H1 (cell line): ENCODE measurements at regions not wholly inside any gene's neighbourhood (a gene's known extent, or its start where the extent isn't known, plus 50 kb on each side); places are given as distances from the start of the nearest gene placed in this dataset.

ENCODE experiments used
- CTCF ChIA-PET: fragments of 300-600 bp; sonication (Branson Sonifier 250); formaldehyde crosslinking; loops from one replicate; lab custom pipeline; 2021; ENCODE audit not compliant: partially characterized antibody; lab: Charles Lee
- POLR2A ChIA-PET: fragments of 300-600 bp; sonication (Branson Sonifier 250); formaldehyde crosslinking; loops from one replicate; lab custom pipeline; 2021; ENCODE audit warnings: inconsistent platforms; ENCODE audit not compliant: partially characterized antibody; lab: Charles Lee
- DNase-seq, 2 experiments: peaks; one replicate each; pipeline versions ENCODE4 v3.0.0 to v3.0.0-alpha.2; 2010 to 2022; ENCODE audit warnings: low spot score in 2 of 2, low read depth in 1 of 2, mixed read lengths in 1 of 2
- FAIRE-seq: peaks from 2 replicates; lab custom pipeline; 2011; peaks lifted over from hg19 to GRCh38; lab: Jason Lieb, UNC
- H2AFZ ChIP-seq: 2 replicates; pipeline ENCODE4 v1.8.1; 2012; ENCODE audit warnings: low read length, inconsistent platforms
- H2AK5ac ChIP-seq: 2 replicates; pipeline ENCODE4 v1.6.1; 2013; ENCODE audit warnings: low read depth, low read length
- H2BK120ac ChIP-seq: replicated peaks from 2 replicates; pipeline ENCODE3; 2013; ENCODE audit warnings: low read depth, low read length, inconsistent platforms
- H2BK12ac ChIP-seq: 2 replicates; pipeline ENCODE4 v1.6.1; 2013; ENCODE audit warnings: low read depth, low read length
- H2BK15ac ChIP-seq: 2 replicates; pipeline ENCODE4 v1.6.1; 2013; ENCODE audit warnings: low read length
- H2BK20ac ChIP-seq: 2 replicates; pipeline ENCODE4 v1.6.1; 2013; ENCODE audit warnings: low read length
- H2BK5ac ChIP-seq: 2 replicates; pipeline ENCODE4 v1.6.1; 2013; ENCODE audit warnings: low read depth, low read length
- H3K14ac ChIP-seq: 2 replicates; pipeline ENCODE4 v1.6.1; 2013; ENCODE audit warnings: inconsistent platforms; ENCODE audit not compliant: insufficient read length
- H3K18ac ChIP-seq: 2 replicates; pipeline ENCODE4 v1.6.1; 2013; ENCODE audit warnings: low read length; ENCODE audit errors: extremely low read depth
- H3K23ac ChIP-seq: 2 replicates; pipeline ENCODE4 v1.6.1; 2013; ENCODE audit warnings: inconsistent platforms; ENCODE audit not compliant: insufficient read length
- H3K23me2 ChIP-seq: 2 replicates; pipeline ENCODE4 v1.6.1; 2013; ENCODE audit warnings: low read depth, low read length
- H3K27ac ChIP-seq: 2 replicates; pipeline ENCODE4 v1.6.1; 2011; ENCODE audit warnings: low read depth, low read length, inconsistent platforms
- H3K27me3 ChIP-seq, 4 experiments: replicated peaks in 1 of 4; 1 replicate in 1 of 4; 2 replicates in 3 of 4; pipeline versions ENCODE4 v1.6.1 to v1.8.1; 2011 to 2013; ENCODE audit warnings: low read length in 3 of 4, mild to moderate bottlenecking in 3 of 4, inconsistent platforms in 2 of 4, mixed read lengths in 2 of 4, moderate library complexity in 1 of 4; ENCODE audit not compliant: control insufficient read depth in 3 of 4, insufficient read depth in 3 of 4; ENCODE audit errors: extremely low read depth in 1 of 4
- H3K36me3 ChIP-seq, 4 experiments: 2 replicates each; pipeline versions ENCODE4 v1.6.1 to v1.8.1; 2011 to 2013; ENCODE audit warnings: mild to moderate bottlenecking in 4 of 4, low read length in 3 of 4, moderate library complexity in 2 of 4, control low read depth in 1 of 4, inconsistent platforms in 1 of 4; ENCODE audit not compliant: insufficient read depth in 4 of 4, control insufficient read depth in 2 of 4
- H3K4ac ChIP-seq: replicated peaks from 2 replicates; pipeline ENCODE3; 2013; ENCODE audit warnings: low read length, low read depth, mixed read lengths, inconsistent platforms; ENCODE audit not compliant: insufficient read length
- H3K4me1 ChIP-seq, 4 experiments: replicated peaks in 1 of 4; 1 replicate in 1 of 4; 2 replicates in 3 of 4; pipeline versions ENCODE4 v1.6.1 to v1.8.1; 2011 to 2013; ENCODE audit warnings: low read length in 3 of 4, inconsistent platforms in 2 of 4, mixed read lengths in 1 of 4; ENCODE audit not compliant: insufficient read depth in 4 of 4, control insufficient read depth in 3 of 4
- H3K4me2 ChIP-seq, 2 experiments: 2 replicates each; pipeline versions ENCODE4 v1.6.1 to v1.8.1; 2011 to 2013; ENCODE audit warnings: low read depth in 2 of 2, low read length in 2 of 2, control low read depth in 1 of 2, inconsistent platforms in 1 of 2, mild to moderate bottlenecking in 1 of 2; ENCODE audit not compliant: insufficient read depth in 1 of 2
- H3K4me3 ChIP-seq, 4 experiments: fragments of 200-600, 300-600 bp in 1 of 4; sonication (generic), shearing (Covaris generic), sonication (Bioruptor Twin) in 1 of 4; 2 replicates each; pipeline versions ENCODE4 v1.5.1 to v1.8.1; 2011 to 2016; ENCODE audit warnings: low read length in 4 of 4, low read depth in 3 of 4, control low read depth in 2 of 4, inconsistent platforms in 2 of 4, mild to moderate bottlenecking in 2 of 4, mixed read lengths in 1 of 4, moderate library complexity in 1 of 4; ENCODE audit not compliant: insufficient read depth in 2 of 4; ENCODE audit errors: extremely low read depth in 1 of 4
- H3K56ac ChIP-seq: replicated peaks from 2 replicates; pipeline ENCODE3; 2013; ENCODE audit warnings: low read depth, mild to moderate bottlenecking, mixed read lengths, low read length, inconsistent platforms; ENCODE audit not compliant: insufficient read length
- H3K79me1 ChIP-seq: 2 replicates; pipeline ENCODE4 v1.6.1; 2013; ENCODE audit warnings: low read depth, low read length, control low read depth
- H3K79me2 ChIP-seq, 2 experiments: 2 replicates each; pipeline versions ENCODE4 v1.6.1 to v1.8.1; 2012 to 2013; ENCODE audit warnings: low read length in 2 of 2, mild to moderate bottlenecking in 2 of 2, inconsistent platforms in 1 of 2; ENCODE audit not compliant: insufficient read depth in 2 of 2, control insufficient read depth in 1 of 2
- H3K9ac ChIP-seq, 4 experiments: replicated peaks in 1 of 4; 1 replicate in 1 of 4; 2 replicates in 3 of 4; pipeline versions ENCODE4 v1.6.1 to v1.8.1; 2011 to 2013; ENCODE audit warnings: low read depth in 3 of 4, low read length in 3 of 4, control low read depth in 2 of 4, mild to moderate bottlenecking in 2 of 4, moderate library complexity in 2 of 4, inconsistent platforms in 1 of 4; ENCODE audit errors: extremely low read depth in 1 of 4
- H3K9me3 ChIP-seq, 2 experiments: 2 replicates each; pipeline versions ENCODE4 v1.6.1 to v1.8.1; 2012 to 2013; ENCODE audit warnings: mild to moderate bottlenecking in 2 of 2, moderate library complexity in 2 of 2, control low read depth in 1 of 2, inconsistent platforms in 1 of 2, low read depth in 1 of 2, low read length in 1 of 2, mixed read lengths in 1 of 2; ENCODE audit not compliant: insufficient read depth in 2 of 2
- H4K20me1 ChIP-seq, 2 experiments: replicated peaks in 1 of 2; 2 replicates each; pipeline versions ENCODE3 to v1.8.1; 2011 to 2013; ENCODE audit warnings: inconsistent platforms in 2 of 2, low read length in 2 of 2, mild to moderate bottlenecking in 1 of 2; ENCODE audit not compliant: insufficient read depth in 2 of 2, control insufficient read depth in 1 of 2
- H4K5ac ChIP-seq: 2 replicates; pipeline ENCODE4 v1.6.1; 2013; ENCODE audit warnings: low read length, low read depth, mixed read lengths, inconsistent platforms; ENCODE audit not compliant: insufficient read length
- H4K8ac ChIP-seq: 2 replicates; pipeline ENCODE4 v1.8.0; 2013; ENCODE audit warnings: mild to moderate bottlenecking, moderate library complexity, low read length, inconsistent platforms; ENCODE audit not compliant: insufficient read depth; ENCODE audit errors: extremely low read depth
- H4K91ac ChIP-seq: replicated peaks from 2 replicates; pipeline ENCODE3; 2013; ENCODE audit warnings: low read length, mixed read lengths, inconsistent platforms; ENCODE audit not compliant: insufficient read length
- ATF2 ChIP-seq: IDR thresholded peaks from 2 replicates; pipeline ENCODE4 v1.6.1; 2012; ENCODE audit warnings: low read length, inconsistent platforms
- CTCF ChIP-seq, 3 experiments: IDR thresholded peaks; 1 replicate in 2 of 3; 2 replicates in 1 of 3; pipeline versions ENCODE4 v1.5.1 to v1.6.1; 2011; ENCODE audit warnings: low read length in 3 of 3, mild to moderate bottlenecking in 3 of 3, inconsistent platforms in 2 of 3, low read depth in 1 of 3, moderate library complexity in 1 of 3; ENCODE audit not compliant: insufficient read depth in 1 of 3; ENCODE audit errors: control extremely low read depth in 1 of 3
- EZH2 ChIP-seq: fragments of 200-600 bp; sonication (generic); IDR thresholded peaks from 2 replicates; pipeline ENCODE4 v1.7.1; 2012; ENCODE audit warnings: low read depth, mild to moderate bottlenecking, moderate library complexity, low read length, inconsistent platforms; ENCODE audit not compliant: severe bottlenecking
- FOSL1 ChIP-seq: IDR thresholded peaks from 2 replicates; pipeline ENCODE4 v1.6.1; 2011; ENCODE audit warnings: mild to moderate bottlenecking, low read depth, low read length, moderate library complexity; ENCODE audit not compliant: insufficient read depth
- RAD21 ChIP-seq, 2 experiments: IDR thresholded peaks in 1 of 2; conservative IDR thresholded peaks in 1 of 2; 2 replicates each; pipeline ENCODE4 v1.6.1; 2011; ENCODE audit warnings: low read depth in 2 of 2, low read length in 2 of 2, improper control_type of control experiment in 1 of 2, inconsistent platforms in 1 of 2, mild to moderate bottlenecking in 1 of 2, moderate library complexity in 1 of 2
- SIX5 ChIP-seq: IDR thresholded peaks from 2 replicates; pipeline ENCODE4 v1.6.1; 2011; ENCODE audit warnings: mild to moderate bottlenecking, low read depth, low read length
- SUZ12 ChIP-seq: fragments of 200-600 bp; sonication (generic); IDR thresholded peaks from 2 replicates; pipeline ENCODE4 v1.6.1; 2012; ENCODE audit warnings: mild to moderate bottlenecking, inconsistent platforms, low read length, moderate library complexity, mixed read lengths
- WGBS, 2 experiments: shearing (Covaris generic) in 1 of 2; methylation state at CpG; one replicate each; pipeline versions ENCODE4 v1.1.6 to v1.1.7; 2013 to 2015; ENCODE audit warnings: low lambda C conversion rate in 2 of 2, mixed read lengths in 2 of 2, inconsistent platforms in 1 of 2, low coverage in 1 of 2, missing lambda C conversion rate in 1 of 2; ENCODE audit not compliant: insufficient replicate concordance in 2 of 2, insufficient coverage in 1 of 2, insufficient read length in 1 of 2; ENCODE audit errors: extremely low coverage in 1 of 2, missing lambda C conversion rate in 1 of 2; 5-methylcytosine and 5-hydroxymethylcytosine counted together

GRCh38 chr6:130694606-130695005, 132.6 kb upstream of the SMLR1 start:
- POLR2A ChIA-PET = no interaction called here

More at GRCh38 chr6:130694606-130695005, 132.6 kb upstream of the SMLR1 start:
- Histone ChIP-seq H3K23me2 (no peaks in the 10 kb centered on the region), H4K20me1 (no peaks in the 10 kb centered on the region), H3K79me1 (no peaks in the 10 kb centered on the region), H2BK120ac (no peak overlapping the region), H2BK12ac (no peak overlapping the region), H3K9ac (no peak overlapping the region), H2AFZ (no peak overlapping the region), H3K23ac (no peak overlapping the region), H3K4me3 (no peak overlapping the region), H3K18ac (no peak overlapping the region), H3K4me1 (no peaks in the 10 kb centered on the region), H3K14ac (no peak overlapping the region), H3K4me2 (no peak overlapping the region), H2AK5ac (no peak overlapping the region), H2BK15ac (no peak overlapping the region), H4K5ac (no peak overlapping the region), H2BK5ac (no peak overlapping the region), H4K8ac (no peak overlapping the region), H3K9me3 (no peaks in the 10 kb centered on the region), H3K56ac (no peak overlapping the region), H4K91ac (no peak overlapping the region), H2BK20ac (no peak overlapping the region), H3K27me3 (no peaks in the 10 kb centered on the region), H3K27ac (no peak overlapping the region), H3K4ac (no peak overlapping the region), H3K79me2 (no peaks in the 10 kb centered on the region), H3K36me3 (no peaks in the 10 kb centered on the region)
- no peak for TF ChIP-seq CTCF (IDR thresholded peaks at IDR 0.05; ENCODE audit: control extremely low read depth in 1 of 3, insufficient read depth in 1 of 3, low read depth in 1 of 3, low read length in 3 of 3)
- TF ChIP-seq EZH2 = no peak
- no peak for TF ChIP-seq ATF2
- TF ChIP-seq SUZ12 = no peak
- TF ChIP-seq SIX5 = no peak
- TF ChIP-seq RAD21 (IDR thresholded peaks at IDR 0.05 in 1 of 2, conservative IDR thresholded peaks at IDR 0.05 in 1 of 2; ENCODE audit: low read depth in 2 of 2, low read length in 2 of 2) = no peak
- TF ChIP-seq FOSL1 = no peak
- CTCF ChIA-PET = interaction anchor here (0.7 to 1.5 kb wide), 3 partner anchors 11 to 401 kb away, joined by 3 to 5 read pairs (median 3); no protein-coding TSS in a partner anchor
- FAIRE-seq (no peak), DNase-seq (no peak)
- WGBS, 2 experiments = 94% methylated on average over 4 of the region's 4 CpGs; no CpG with 5 or more reads in 1 of the 2 experiments
